ENCODE measurements at regions not wholly inside any gene's neighbourhood (a gene's known extent, or its start where the extent isn't known, plus 50 kb on each side); places are given as distances from the start of the nearest gene placed in this dataset.

DNA sequence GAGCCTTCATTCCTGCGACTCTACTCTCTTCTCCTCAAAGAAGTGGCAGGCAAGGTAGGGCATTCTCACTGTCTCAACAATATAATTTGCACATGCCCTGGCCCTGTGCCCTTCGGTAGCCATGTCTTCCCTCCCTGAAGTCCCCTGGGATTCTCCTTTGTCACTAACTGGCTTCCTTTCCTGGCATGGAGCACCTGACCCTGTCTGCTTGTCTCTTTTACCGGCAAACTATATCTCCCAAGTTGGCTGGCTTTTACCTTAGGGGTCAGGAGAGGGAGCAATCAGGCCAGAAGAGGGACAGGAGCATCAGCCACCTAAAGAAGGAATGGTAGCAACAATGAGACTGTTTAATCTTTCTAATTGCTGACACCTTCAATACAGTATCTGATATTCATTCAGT is 51.9 kb upstream of the RMDN2 start:
- Histone ChIP-seq H3K27me3 (no peaks in the 10 kb centered on the region), H3K36me3 (no peaks in the 10 kb centered on the region), H3K9me3 (no peaks in the 10 kb centered on the region), H3K4me3 (no peak overlapping the region)
- no peak for DNase-seq

DNA sequence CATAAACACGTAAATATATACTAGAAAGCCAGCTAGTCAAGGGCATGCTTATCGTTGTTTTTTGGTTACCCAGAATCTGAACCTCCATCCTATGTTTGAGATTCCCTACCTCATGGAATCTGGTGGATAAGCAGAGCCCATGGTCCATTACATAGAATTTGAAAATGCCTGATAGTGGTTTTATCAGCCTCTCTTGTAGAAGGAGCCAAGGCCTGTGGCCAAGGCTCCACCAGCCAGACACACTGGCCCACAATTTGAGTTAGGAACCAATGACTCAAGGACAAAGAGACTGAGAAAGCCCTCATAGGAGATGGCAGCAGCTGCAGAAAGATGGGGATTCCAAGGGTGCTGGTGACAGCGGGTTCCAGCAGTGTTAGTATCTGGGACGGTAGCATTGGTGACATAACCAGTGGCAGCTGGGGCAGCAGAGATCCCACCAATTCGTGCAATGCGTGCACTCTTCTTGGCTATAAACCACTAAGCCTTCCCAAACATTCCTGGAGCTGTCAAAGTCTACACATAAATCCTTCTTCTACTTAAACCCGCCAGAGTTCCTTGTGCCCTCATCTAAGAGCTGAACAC is 51.2 kb upstream of the RMDN2 start:
- Histone ChIP-seq H3K36me3 (no peaks in the 10 kb centered on the region), H3K9me3 (no peaks in the 10 kb centered on the region), H3K27me3 (no peaks in the 10 kb centered on the region), H3K4me3 (no peak overlapping the region)
- no peak for DNase-seq

DNA sequence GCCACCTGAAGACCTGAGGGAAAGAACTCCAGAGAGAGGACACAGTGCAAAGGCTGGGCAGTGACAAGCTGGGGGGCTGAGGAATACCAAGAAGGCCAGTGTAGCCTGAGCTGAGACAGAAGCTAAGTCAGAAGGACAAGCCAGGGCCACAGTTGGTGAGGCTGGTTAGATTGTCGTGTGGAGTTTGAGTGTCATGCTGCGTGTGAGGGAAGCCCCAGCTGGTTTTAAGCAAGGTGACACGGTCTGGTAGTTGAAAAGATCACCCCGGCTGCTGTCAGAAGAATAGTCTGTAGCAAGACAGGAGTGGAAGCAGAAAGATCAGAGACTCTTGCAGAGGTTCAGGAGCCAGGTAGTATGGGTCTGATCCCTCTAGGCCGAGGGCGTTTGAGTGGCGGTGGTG is 50.6 kb upstream of the RMDN2 start:
- H3K36me3 ChIP-seq: no peaks in the 10 kb centered on the region
- DNase-seq: no peak
- H3K9me3 ChIP-seq: no peaks in the 10 kb centered on the region
- H3K27me3 ChIP-seq: no peaks in the 10 kb centered on the region
- H3K4me3 ChIP-seq: no peak overlapping the region

Data from MG63 (cell line).